Neutrophil (primary cell): ENCODE measurements at regions not wholly inside any gene's neighbourhood (a gene's known extent, or its start where the extent isn't known, plus 50 kb on each side); places are given as distances from the start of the nearest gene placed in this dataset.

ENCODE experiments used
- H3K27ac ChIP-seq: fragments of 200-600 bp; sonication (generic); 2 replicates; pipeline ENCODE4 v1.5.1; 2016; ENCODE audit warnings: mild to moderate bottlenecking, moderate library complexity
- H3K27me3 ChIP-seq: fragments of 200-600 bp; sonication (generic); 2 replicates; pipeline ENCODE4 v1.6.0; 2016; ENCODE audit warnings: mild to moderate bottlenecking
- H3K36me3 ChIP-seq: fragments of 200-600 bp; sonication (generic); 2 replicates; pipeline ENCODE4 v1.5.1; 2017
- H3K4me1 ChIP-seq, 2 experiments: fragments of 200-600 bp in 1 of 2; sonication (generic) in 1 of 2; 1 replicate in 1 of 2; 2 replicates in 1 of 2; pipeline versions ENCODE4 v1.5.1 to v1.6.1; 2013 to 2016; ENCODE audit warnings: low read depth in 1 of 2, low read length in 1 of 2, mild to moderate bottlenecking in 1 of 2, moderate library complexity in 1 of 2; ENCODE audit not compliant: control insufficient read depth in 1 of 2, insufficient read depth in 1 of 2
- H3K4me3 ChIP-seq, 2 experiments: fragments of 200-600 bp in 1 of 2; sonication (generic) in 1 of 2; 1 replicate in 1 of 2; 2 replicates in 1 of 2; pipeline ENCODE4 v1.5.1; 2013 to 2016; ENCODE audit warnings: low read depth in 1 of 2, low read length in 1 of 2, mild to moderate bottlenecking in 1 of 2, moderate library complexity in 1 of 2
- H3K9me3 ChIP-seq: fragments of 200-600 bp; sonication (generic); 2 replicates; pipeline ENCODE4 v1.5.1; 2016
- CTCF ChIP-seq: fragments of 200-600 bp; sonication (generic); IDR thresholded peaks from 2 replicates; pipeline ENCODE4 v1.5.1; 2016; ENCODE audit warnings: antibody characterized with exemption

- no peak for TF ChIP-seq CTCF
- Histone ChIP-seq H3K4me1 (peaks cover 52 to 59% of the 10 kb centered on the region in 2 experiments), H3K9me3 (no peaks in the 10 kb centered on the region), H3K4me3 (no peak overlapping the region), H3K36me3 (no peaks in the 10 kb centered on the region), H3K27me3 (no peaks in the 10 kb centered on the region), H3K27ac (peak overlapping the region; percentile 94)
Measured at GRCh38 chr20:53872081-53872541, 198.3 kb downstream of the BCAS1 start.

GRCh38 chr20:53871541-53871940, 198.9 kb downstream of the BCAS1 start:
- H3K27ac ChIP-seq = peak overlapping the region; percentile 94
- H3K9me3 ChIP-seq = no peaks in the 10 kb centered on the region
- TF ChIP-seq CTCF = no peak
- H3K4me3 ChIP-seq = no peak overlapping the region
- peaks cover 53 to 60% of the 10 kb centered on the region in 2 experiments for H3K4me1 ChIP-seq
- no peaks in the 10 kb centered on the region for H3K36me3 ChIP-seq
- no peaks in the 10 kb centered on the region for H3K27me3 ChIP-seq

- no peaks in the 10 kb centered on the region for H3K9me3 ChIP-seq
- H3K4me3 ChIP-seq = no peak overlapping the region
- TF ChIP-seq CTCF = no peak
- H3K4me1 ChIP-seq = peaks cover 53 to 59% of the 10 kb centered on the region in 2 experiments
- H3K36me3 ChIP-seq = no peaks in the 10 kb centered on the region
- peak overlapping the region; percentile 83 for H3K27ac ChIP-seq
- no peaks in the 10 kb centered on the region for H3K27me3 ChIP-seq
Measured at GRCh38 chr20:53870426-53871315, 199.7 kb downstream of the BCAS1 start.

- Histone ChIP-seq H3K27me3 (no peaks in the 10 kb centered on the region), H3K27ac (peak overlapping the region; percentile 83), H3K9me3 (no peaks in the 10 kb centered on the region), H3K4me3 (peak overlapping the region in 1 of 2 experiments; percentile 28), H3K36me3 (no peaks in the 10 kb centered on the region), H3K4me1 (peaks cover 51 to 59% of the 10 kb centered on the region in 2 experiments)
- peak; percentile 78 for TF ChIP-seq CTCF
Measured at GRCh38 chr20:53869466-53870258, 200.7 kb downstream of the BCAS1 start.

- Histone ChIP-seq H3K27ac (peak overlapping the region; percentile 66), H3K36me3 (no peaks in the 10 kb centered on the region), H3K4me3 (no peak overlapping the region), H3K9me3 (no peaks in the 10 kb centered on the region), H3K27me3 (no peaks in the 10 kb centered on the region), H3K4me1 (peaks cover 33 to 41% of the 10 kb centered on the region in 2 experiments)
- no peak for TF ChIP-seq CTCF
Measured at GRCh38 chr20:53867741-53868351, 202.5 kb downstream of the BCAS1 start.
